Stimulated activated CD8-positive, alpha-beta memory T cell treated with anti-CD3 and anti-CD28 coated beads, Interleukin-7, amount 100 ng/mL, for 48 hours (primary cell): ENCODE measurements at regions not wholly inside any gene's neighbourhood (a gene's known extent, or its start where the extent isn't known, plus 50 kb on each side); places are given as distances from the start of the nearest gene placed in this dataset.

ENCODE experiments used
- DNase-seq, 2 donors: peaks; one replicate each; pipeline ENCODE4 v3.0.0-alpha.2; 2020; ENCODE audit warnings: low read depth in 1 of 2; ENCODE audit errors: extremely low read depth in 1 of 2

DNA sequence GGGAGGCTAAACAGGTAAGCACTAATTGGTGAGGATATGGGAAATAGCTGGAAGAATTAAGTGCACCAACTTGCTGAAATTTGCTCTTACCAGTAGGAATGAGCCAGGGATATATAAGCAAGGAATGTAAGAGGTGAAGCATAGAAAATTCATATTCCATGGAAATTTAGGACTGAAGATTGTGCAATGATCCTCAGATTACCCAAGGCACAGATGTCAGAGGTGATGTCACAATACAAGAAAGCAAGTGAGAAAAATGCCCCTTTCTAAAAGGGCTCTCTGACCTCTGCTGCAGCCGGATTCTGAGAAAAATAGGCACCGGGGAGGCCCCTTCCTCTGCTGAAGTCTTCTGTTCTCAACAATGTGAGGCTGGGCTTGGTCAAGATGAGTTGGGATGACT is 112.3 kb upstream of the ZNF678 start:
- DNase-seq: no peak

DNA sequence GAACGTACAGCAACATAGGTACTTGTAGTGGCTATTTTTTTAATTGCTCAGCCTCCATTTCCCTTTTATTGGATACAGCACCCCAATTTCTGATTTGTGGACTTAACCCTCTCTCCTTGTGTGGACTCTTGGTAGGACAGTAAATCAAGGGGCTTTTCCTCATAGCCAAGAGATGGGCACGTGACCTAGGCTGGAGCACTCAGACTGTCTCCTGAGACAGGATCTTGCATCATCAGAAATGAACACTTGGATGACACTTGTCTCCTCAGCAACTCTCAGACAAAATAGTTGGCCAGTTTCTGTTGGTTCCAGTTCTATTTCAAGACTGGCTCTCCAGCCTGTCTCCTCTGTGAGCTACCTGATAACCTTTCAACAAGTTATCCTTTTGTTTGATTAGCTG is 112.9 kb upstream of the ZNF678 start:
- no peak for DNase-seq

DNA sequence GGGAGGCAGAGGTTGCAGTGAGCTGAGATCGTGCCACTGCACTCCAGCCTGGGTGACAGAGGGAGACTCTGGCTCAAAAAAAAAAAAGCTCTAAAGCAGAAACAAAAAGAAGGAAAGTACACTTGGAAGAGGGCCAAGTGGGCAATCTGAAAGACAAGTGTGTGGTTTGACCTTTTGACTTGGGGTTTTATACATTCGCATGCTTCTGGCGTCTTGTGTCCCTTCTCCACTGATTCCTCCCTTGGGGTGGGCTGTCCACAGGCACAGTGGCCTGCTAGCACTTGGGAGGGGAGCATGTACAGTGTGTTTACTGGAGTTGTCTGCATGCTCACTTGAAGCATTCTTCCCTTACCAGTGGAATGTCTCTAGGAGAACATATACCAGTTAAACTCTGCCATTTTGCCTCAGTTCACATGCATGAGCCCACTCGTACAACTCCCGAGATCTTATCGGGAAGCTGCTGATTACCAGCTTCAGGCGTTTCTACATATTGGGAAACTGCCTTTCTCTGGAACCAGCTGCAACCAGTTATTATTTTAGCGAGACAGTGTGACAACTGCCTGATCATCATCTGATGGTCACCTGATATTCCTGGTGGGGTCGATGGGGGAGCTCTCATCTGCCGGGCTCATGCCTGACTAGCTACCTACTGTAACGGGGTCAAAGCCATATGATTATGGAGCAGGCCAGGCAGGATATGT is 113.5 kb upstream of the ZNF678 start:
- DNase-seq: no peak

DNA sequence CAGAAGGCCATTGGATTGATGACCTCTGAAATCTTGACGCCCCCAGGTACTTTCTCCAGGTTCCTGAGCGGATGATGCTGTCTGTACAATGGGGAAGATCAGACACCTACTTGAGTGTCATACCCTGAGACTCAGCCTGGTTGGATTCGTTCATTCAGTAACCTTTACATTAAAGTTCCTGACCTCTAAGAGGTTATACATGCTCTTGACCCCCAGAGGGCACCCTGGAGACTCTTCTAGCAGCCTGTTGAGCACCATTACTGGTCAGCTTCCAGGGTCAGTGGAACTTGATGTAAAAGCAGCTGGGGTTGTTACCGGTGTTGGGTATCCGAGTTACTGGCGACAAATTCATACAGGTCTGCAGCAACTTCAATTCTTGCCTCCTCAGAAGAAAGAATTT is 114.3 kb upstream of the ZNF678 start:
- peak in 1 of 2 donors; percentile 13 for DNase-seq

DNA sequence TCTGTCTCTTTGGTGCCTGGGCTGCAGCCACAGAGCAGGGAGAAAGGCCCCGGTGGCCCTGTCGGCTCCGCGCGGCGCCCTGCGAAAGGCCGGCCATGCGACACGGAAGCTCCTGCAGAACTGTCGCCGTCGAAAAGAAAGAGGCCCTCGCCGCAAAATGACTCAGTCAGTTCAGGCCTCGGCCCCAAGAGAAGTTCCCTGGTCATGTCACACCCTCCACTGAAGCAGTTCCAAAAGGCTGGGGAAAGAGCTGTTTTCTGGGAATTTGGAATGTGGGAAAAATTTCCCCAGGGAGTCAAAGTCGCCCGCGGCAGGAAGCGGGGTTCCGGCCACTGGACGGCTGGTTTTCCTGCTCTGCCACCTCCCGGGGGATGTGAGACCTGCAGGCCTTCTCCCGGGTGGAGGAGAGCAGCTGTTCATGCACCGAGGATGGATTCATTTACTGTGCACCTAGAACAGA is 115.8 kb upstream of the ZNF678 start:
- DNase-seq: no peak

DNA sequence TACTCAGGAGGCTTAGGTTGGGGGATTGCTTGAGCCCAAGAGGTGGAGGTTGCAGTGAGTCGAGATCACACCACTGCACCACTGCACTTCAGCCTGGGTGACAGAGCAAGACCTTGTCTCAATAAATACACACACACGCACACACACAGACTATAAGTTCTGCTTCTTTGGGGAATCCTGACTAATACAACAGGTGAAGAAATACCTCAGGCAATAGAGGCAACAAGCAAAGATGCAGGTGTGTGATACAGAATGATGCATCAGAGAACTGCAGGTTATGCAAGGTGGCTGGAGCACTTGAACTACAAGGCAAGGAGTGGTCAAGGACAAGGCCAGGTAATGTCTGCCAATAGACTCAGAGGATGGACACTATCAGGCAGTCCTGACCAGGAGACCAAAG is 117.6 kb upstream of the ZNF678 start:
- no peak for DNase-seq

DNA sequence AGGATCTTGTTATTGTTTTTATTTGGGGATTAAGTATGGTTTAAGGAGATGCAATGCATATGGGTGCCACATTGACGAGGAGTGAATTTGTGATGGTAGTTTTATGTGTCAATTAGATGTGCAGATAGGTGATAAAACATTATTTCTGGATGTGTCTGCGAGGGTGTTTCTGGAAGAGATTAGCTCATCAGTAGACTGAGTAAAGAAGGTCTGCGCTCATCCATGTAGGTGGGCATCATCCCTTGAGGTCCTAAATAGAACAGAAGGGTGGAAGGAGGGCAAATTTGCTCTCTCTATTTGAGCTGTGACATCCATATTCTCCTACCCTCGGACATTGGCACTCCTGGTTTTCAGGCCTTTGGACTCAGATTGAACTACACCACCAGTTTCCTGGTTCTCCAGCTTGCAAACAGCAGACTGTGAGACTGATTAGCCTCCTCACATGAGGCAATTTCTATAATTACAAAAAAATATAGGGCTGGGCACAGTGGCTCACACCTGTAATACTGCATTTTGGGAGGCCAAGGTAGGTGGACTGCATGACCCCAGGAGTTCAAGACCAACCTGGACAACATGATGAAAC is 118.2 kb upstream of the ZNF678 start:
- no peak for DNase-seq

DNA sequence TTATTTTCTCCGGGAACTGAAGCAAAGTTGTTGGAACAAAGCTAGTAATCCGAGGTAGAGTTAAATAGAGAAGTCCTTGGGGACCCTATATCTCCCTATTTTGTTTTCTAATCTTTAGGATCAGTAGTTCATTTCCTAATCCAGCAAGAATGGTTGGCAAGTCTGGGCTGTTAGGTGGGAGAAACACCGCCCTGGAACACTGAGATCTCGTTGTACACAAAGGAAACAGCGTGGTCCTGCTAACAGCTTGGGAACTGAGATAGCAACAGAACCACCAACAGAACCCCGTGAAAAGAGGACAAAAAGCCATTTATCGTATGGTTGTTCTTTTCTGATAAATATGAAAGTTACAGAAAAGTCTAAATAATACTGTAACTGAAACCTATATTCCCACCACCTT is 121.9 kb upstream of the CDC42BPA start:
- DNase-seq: no peak

DNA sequence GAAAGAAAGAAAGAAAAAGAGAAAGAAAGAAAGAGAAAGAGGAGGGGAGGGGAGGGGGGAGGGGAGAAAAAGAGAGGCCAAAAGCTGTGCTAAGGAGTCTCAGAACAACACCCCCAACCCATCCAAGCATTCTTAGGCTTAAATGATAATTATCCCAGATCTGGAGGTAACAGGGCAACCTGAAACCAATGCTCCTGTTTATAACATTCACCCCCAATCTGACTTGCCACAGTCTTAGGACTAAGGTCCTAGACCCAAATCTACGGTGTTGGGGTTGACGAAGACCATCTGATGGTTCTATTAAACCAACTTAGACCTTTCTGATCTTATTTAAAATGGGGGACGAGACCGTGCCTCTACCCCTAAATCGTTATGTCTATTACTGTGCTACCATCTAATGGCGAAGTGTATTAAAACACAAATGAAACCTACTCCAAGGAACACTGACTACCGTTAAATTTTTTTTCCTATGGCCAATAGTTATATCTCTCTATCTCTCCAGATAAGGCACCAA is 119.3 kb upstream of the CDC42BPA start:
- no peak for DNase-seq

DNA sequence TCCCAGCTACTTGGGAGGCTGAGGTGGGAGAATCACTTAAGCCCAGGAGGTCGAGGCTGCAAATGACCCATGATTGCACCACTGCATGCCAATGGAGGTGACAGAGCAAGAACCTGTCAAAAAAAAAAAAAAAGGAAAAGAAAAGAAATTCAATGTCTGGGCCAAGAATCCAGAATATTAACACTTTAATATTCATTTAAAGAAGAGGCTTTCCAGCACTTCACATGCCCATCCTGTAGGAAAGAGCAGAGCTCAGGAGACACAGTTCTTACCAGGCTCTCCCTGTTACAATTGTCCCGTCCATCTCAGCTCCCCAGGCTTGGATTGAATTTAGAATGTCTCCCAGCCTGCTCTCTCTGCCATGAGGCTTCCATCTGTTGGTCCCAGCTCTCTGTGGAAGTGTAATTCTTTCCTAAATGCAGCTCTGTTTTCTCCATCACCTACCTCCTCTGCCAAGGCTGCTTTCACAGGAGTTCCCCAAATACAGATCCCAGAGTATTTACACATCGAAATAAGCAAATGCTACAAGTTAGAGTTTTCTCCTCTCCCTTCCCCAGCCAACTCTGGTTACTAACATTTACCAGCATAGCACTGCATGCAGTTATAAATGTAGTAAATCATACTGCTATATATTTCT is 116.6 kb upstream of the CDC42BPA start:
- no peak for DNase-seq

DNA sequence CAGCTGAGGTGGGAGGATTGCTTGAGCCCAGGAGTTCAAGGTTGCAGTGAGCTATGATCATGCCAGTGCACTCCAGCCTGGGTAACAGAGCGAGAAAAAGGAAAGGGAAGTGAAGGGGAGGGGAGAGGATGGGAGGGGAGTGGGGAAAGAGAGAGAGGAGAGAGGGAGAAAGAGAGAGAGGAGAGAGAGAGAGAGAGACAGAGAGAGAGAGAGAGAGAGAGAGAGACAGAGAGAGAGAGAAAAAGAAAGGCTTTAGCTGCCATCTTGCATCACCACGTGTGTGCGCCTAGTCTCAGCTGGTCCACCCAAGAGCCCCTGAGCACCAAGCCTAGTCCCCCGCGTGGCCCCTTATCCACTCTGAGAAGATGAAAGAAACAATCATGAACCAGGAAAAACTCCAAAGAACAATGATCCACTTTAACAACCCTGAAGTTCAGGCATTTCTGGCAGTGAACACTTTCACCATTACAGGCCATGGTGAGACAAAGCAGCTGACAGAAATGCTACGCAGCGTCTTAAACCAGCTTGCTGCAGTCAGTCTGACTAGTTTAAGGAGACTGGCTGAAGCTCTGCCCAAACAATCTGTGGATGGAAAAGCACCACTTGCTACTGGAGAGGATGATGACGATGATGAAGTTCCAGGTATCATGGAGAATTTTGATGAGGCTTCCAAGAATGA is 115.5 kb upstream of the CDC42BPA start:
- no peak for DNase-seq

DNA sequence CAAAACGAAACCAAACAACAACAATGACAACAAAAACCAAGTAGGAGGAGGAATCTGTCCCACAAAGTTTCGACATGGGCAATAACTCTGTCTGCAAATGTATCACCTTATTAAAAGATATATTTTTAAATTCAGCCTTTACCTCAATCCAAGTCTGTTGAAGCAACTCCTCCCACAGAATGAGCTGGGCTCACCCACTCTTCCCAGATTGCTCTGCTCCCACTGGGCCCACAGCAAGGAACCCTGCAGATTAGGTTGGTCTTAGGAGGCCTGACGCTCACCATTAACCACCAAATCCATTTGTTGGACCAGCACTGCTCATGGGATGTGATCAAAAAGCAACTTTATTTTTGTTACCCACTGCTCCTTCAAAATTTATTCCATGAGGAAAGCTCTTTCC is 114.7 kb upstream of the CDC42BPA start:
- DNase-seq: no peak

DNA sequence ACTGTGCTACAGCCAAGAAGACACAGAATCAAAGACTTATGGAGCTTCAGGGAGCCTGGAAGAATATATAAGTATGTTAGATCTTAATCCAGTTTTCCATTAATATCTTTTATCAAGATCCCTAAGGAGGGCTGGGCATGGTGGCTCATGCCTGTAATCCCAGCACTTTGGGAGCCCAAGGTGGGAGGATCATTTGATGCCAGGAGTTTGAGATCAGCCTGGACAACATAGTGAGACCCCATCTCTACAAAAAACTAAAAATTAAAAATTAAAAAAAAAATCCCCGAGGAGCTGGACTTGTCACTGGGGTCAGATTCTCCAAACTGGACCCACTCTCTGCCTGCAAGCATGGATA is 113.9 kb upstream of the CDC42BPA start:
- no peak for DNase-seq

DNA sequence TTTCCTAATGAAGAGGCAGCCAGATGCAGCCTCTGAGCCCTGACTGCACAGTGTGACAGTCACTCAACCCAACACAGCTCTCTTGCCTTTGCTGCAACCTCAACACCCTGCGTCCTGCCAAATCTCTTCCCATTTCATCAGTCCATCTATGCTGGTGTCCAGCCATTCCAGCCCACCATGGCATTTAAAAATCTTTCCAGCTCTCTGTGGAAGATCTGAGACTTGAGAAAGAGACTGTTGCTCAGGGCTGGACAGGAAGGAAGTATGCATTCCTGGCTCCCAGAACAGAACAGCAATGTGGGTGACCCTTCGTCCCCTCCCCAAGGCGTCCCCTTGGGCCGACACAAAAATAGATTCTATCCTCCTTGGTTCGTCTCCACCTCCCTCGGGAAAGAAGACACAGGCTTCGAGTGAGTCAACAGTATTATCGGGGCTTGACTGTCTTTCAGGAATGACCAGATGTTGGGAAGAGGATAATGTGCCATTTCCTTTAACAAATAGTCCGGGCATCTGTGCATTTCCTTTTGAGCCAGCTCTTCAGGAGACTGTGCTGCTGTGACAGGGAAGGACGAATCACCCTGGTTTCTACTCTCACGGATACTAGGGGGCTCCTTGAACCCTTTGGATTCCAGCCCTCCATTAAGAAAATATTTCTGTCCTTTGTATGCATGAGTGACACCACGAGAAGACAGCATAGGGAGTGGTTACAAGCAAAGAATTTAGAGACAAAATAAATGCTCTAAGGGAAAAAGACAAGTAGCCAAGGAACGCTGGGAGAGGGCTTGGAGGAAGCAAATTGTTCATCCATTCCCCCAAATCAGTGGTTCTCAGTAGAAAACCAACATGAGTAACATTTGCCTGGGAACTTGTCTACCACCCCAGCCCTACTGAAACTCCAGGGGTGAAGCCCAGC is 111.4 kb upstream of the CDC42BPA start:
- DNase-seq: no peak

DNA sequence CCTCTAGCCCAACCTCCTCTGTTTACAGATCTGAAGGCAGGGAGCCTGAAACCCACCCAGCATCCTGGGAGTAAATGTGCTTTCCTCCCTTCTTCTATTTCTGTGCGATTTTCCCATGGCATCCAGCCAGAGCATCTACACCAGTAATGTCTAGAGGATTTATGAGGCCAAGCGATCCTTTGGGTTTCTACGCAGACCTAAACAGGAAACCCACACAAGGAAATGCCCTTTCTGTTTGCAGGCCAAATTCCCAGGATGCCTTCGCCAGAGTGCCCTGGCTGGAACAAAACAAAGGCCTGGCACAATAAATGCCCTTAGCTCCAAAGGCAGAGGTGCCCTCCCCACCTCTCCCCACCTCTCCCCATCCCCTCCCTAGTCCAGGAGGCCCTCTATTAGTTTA is 110.5 kb upstream of the CDC42BPA start:
- DNase-seq: no peak

DNA sequence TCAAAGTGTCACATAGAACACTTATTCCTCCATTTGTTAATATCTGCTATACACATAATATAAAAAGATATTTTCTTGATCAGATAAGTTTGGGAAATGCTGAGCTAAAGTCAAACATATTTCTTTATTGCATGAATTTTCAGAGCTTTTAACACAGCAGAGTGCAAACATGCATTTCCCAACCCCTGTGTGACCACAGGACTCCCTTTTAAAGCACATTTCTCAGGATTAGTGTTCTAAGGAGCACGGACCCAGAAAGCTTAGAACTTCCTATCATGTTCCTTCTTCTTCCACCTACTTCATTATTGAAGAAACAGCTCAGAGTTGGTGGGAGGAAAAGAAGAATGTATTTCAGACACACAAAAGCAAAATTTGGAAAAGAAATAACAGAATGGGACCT is 109.1 kb upstream of the CDC42BPA start:
- no peak for DNase-seq

DNA sequence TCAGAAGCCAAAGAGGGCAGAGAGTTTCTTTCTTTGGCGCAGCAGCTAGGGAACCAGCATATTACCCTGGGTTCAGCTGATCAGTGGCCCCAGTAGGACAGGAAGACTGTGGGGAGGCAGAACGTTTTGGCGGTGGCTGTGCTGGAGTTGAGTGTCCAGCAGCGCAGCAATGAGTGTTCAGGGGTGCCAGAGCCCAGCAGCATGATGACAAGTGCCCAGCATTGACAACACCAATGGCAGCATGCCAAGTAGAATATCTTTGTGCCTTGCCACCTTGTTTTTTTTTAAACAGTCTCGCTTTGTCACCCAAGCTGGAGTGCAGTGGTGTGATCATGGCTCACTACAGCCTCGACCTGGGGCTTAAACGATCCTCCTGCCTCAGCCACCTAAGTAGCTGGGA is 106.7 kb upstream of the CDC42BPA start:
- DNase-seq: no peak

DNA sequence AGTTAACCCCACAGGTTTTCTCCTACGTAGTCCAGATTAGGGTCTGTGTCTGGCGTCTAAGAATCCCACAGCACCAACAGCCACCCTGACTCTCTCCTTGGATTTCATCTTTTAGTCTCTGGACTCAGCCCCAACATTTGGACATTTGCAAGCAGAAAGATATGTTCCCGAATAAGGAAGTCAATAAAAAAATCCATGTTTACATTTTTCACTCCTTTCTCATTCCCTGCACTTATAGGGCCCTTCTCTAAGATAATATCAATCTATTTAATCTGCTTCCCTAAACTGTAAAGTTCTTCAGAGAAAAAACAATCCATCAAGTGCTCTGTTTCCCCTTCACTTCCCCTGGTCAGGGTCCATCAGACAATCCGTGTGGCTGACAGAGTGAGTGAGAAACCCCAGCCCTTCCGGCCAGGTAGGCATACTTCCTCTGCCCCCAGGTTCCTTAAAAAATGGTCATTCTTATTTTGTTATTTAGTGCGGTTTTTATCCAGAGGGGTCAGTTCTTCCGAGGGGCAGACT is 105.9 kb upstream of the CDC42BPA start:
- DNase-seq: no peak

DNA sequence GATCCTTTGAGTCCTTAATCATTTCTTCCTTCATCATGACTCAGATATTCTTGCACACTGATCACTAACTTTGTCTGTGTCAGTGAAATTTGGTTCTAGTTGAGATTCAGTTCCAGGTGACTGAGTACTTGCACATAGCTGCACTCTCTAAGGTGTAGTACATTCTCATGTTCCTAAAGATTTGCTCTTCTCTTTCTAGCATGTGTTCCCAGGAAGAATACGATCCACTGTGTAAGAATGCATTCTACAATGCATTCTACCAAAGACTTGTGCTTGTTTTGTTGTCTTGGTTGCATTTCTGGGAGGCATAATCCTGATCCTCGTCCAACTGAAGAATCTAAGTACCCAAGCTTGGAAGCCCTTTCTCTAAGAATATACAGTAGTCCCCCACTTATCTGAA is 104.3 kb upstream of the CDC42BPA start:
- no peak for DNase-seq

DNA sequence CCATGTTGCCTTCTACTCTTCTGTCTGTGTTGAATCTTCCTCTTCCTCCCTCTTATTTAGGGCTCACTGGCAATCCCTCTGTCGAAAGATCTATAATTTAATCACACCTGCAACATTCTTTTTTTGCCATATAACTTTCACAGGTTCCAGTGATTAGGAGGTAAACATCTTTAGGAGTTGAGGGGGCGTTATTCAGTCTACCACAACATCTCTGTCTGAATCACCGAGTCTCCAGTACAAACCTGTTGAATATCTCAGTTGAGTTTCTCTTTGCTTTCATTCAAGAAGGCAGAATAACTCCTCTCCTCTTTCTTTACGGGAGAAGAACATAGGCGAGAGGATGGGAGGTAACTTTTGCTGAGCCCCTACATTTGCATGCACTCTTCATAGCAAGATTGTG is 101.9 kb upstream of the CDC42BPA start:
- DNase-seq: no peak
